Fibroblast of skin of abdomen (primary cell): ENCODE measurements at regions not wholly inside any gene's neighbourhood (a gene's known extent, or its start where the extent isn't known, plus 50 kb on each side); places are given as distances from the start of the nearest gene placed in this dataset.
"Not testable (repeated sequence)": the region's sequence is repeated elsewhere in the genome, so short reads cannot be mapped to it uniquely, and the experiment has no call there.

Experiments used
- DNase-seq: peaks from one replicate; pipeline ENCODE4 v3.0.0-alpha.2; 2013

- no peak for DNase-seq
These were observed 228.0 kb upstream of the GPR149 start for GRCh38 chr3:154658000-154658399.

GRCh38 chr3:154657218-154657617, 227.2 kb upstream of the GPR149 start:
- no peak for DNase-seq

DNA sequence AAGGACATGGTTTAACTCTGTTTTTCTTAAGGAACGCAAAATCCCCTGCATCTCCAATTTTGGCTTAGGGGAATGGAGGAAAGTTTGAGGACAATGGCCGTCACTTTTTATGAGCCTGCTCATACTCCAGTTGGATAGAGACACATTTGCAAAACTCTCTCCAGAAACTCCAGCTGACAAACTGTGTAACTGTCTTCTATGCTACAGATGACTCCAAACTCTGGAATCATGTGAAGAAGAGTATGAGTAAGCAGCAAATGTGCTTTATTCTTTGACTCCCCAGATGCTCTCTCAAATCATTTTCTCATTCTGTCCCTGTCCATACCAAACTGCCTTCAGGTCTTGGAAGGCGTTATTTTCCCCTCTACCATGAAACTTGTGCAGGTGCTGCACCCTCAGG, 226.5 kb upstream of the GPR149 start:
- DNase-seq: peak; percentile 5

DNA sequence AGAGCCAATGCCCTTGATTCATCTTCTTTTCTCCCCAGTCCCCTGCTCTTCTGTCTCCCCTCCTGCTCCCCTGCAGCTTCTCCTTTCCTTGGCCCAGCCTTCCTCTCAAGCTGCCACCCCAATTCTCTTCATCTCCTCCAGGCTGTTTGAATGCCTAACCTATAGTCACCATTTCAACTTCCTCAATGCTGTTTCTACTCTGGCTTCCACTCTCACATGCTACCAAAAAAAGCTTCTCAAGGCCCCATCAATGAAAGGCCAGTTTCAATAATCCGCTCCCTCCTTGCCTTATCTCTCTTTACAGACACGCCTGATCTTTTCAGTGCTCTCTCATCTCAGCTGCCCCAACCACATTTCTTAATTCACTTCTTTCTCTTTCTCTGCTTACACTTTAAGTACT, 212.2 kb upstream of the GPR149 start:
- no peak for DNase-seq

DNA sequence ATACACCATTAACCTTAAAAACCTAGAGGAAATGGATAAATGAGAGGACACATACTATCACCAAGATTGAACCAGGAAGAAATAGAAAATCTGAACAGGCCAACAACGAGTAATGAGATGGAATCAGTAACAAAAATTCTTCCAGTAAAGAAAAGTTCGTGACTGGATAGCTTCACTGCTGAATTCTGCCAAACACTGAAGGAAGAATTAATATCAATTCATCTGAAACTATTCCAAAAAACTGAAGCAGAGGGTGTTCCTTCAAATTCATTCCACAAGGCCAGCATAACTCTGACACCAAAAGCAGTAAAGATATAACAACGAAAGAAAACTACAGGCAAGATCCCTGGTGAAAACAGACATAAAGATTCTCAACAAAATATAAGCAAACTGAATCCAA, 195.8 kb upstream of the GPR149 start:
- DNase-seq: no peak

- not testable (repeated sequence) for DNase-seq
These were observed 189.6 kb upstream of the GPR149 start for GRCh38 chr3:154619621-154620020.

GRCh38 chr3:154616298-154616697, 186.3 kb upstream of the GPR149 start:
- no peak for DNase-seq

DNA sequence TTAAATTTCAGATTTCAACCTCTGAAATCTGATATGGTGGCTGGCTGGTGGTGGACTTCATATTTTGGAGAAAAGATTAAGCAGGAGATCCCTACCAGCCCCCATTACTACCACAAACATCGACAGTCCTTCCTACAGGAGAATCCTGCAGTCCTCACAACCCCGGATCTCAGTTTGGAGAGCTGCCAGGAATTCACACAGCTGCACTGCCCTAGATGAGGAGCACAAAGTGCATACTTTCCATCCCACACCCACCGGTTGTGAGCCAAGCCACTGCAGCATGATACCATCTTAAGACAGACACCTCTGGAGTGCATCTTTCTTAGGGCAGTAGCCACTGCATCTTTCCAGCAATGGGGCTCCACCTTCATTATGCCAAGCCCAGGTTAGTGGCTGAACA, 185.5 kb upstream of the GPR149 start:
- DNase-seq: peak; percentile 10

- no peak for DNase-seq
These were observed 184.6 kb upstream of the GPR149 start for GRCh38 chr3:154614601-154615000.

GRCh38 chr3:154614078-154614477, 184.1 kb upstream of the GPR149 start:
- DNase-seq: no peak

GRCh38 chr3:154602241-154602640, 172.3 kb upstream of the GPR149 start:
- no peak for DNase-seq

- no peak for DNase-seq
These were observed 168.2 kb upstream of the GPR149 start for GRCh38 chr3:154598166-154598565.

- no peak for DNase-seq
These were observed 160.8 kb upstream of the GPR149 start for GRCh38 chr3:154590675-154591384.

DNA sequence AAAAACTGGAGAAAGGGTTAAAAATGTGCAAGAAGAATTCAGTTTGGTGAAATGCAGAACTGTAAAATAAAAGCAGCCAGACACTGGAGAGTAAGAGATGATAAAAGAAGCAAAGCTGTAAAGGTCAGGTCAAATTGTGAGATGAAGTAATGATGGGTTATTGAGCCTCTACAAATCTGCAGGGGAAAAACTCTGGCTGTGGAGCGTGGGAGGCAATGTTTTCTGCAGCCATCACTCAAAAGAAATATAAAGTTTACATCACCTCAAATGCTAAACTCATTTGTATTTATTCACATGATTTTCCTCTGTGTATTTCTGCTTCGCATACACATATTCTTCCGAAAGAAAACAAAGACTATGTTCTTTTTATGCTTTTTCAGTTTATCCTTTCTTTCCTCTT, 158.8 kb upstream of the GPR149 start:
- DNase-seq: no peak

GRCh38 chr3:154584974-154585373, 155.0 kb upstream of the GPR149 start:
- no peak for DNase-seq

DNA sequence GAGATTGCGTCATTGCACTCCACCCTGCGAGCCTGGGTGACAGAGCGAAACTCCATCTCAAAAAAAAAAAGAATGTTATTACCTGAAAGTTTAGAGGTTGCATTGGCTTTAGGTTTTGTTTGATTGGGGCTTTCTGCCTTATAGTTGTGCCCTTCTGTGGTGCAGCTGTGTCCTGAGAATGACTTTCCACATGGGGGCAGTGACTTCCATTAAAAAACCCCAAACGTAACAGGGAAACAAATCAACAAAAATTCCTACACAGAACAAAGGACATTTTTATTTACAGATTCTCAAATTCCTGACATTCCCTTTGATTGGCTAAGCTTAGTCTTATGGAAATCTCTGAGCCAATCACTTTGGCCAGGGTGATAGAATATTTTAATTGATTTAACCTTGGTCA, 154.1 kb upstream of the GPR149 start:
- DNase-seq: no peak

GRCh38 chr3:154583086-154583634, 153.2 kb upstream of the GPR149 start:
- DNase-seq: no peak

DNA sequence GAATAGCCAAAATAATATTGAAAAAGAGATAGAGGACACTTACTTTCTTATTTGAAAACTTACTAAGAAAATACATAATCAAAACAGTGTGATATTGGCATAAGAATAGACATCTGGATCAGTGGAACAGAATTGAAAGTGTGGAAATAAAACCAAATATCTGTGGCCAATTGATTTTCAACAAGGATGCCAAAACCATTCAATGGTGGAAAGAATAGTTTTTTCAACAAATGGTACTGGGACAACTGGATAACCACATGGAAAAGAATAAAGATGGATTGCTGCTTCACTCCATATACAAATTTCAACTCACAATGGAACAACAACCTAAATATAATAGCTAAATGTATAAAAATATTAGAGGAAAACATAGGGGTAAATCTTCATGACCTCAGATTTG, 152.5 kb upstream of the GPR149 start:
- DNase-seq: no peak

DNA sequence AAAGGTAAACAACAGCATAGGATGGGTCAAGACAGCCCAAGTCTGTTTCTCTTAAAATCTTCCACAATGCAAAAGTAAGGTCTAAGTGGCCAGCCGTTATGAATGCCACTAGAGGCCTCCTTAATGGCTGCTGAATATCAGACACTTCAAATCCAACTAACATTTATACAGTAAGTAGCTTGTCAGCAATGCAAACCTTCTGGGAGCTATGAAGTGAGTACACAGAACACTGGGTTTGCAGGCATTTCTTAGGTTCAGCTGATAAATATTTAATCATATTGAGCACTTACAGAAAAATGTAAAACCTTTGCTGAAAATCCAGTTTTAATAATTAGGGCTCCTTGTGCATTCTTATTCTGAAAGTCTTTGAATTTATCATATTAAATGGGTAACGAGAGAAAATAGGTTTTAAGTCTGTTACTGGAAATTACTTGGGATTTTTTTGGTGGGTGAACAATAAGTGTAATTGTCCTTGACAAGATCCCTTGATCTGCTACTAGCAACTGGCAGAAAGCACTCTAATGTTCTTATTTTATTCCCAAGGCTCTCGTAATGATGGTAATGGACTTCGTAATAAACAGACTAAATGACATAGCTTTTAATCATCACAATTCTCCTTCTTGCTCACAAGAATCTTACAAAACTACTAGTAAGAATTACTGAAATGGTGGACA, 141.7 kb upstream of the GPR149 start:
- no peak for DNase-seq

- DNase-seq: no peak
These were observed 138.1 kb upstream of the GPR149 start for GRCh38 chr3:154568064-154568463.

DNA sequence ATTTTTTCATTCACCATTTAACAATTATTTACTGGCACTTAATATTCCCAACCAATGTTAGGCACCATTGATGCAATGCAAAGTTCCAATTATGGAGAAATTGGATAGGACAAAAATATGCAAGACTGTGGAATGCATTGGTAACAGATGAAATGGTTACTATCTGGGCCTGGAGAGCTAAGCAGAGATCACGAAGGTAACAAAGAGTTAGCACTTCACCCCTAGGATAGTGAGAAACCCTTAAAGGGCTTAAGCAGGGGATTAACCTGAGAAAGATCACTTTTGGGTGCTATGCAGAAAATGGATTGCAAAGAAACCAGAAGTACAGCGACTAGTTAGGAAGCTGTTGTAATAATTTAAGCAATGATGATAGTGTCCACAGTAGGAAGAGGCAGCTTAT, 129.6 kb upstream of the GPR149 start:
- no peak for DNase-seq

- no peak for DNase-seq
These were observed 122.3 kb upstream of the GPR149 start for GRCh38 chr3:154552338-154552737.

DNA sequence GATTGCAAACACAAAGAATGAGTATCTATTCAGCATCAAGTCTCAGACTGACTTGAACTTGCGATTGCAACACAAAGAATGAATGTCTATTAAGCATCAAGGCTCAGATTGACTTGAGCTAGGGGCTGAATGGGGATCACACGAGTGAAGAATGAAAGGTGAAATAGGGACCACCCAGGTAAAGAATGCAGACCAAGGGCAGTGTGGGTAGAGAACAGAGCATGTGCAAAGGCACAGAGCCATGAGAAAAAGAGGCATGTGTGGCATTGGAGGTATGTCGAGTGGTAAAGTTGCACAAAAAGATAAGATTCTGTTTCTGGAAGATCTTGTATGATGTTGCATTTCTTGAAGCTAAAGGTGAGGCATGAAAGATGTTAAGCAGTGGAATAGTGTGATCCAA, 119.4 kb upstream of the GPR149 start:
- DNase-seq: no peak

DNA sequence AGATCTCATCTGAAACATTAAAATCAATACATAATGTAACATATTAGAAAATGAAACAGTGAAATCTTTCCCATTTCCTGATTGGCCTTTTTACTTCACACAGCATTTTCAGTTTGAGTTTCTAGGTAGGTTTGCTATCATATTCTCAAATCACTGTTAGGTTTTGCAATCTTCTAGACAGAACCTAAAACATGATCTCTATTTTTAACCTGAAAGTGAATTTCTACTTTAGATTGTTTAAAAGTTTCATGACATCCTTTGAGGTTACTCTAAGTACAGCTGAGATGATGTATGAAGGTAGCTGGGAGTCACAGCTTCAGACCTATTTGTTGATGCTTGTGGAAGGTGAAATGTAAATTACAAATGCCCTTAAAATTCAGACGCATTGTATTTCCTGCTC, 118.4 kb upstream of the GPR149 start:
- no peak for DNase-seq
